ENCODE measurements at regions not wholly inside any gene's neighbourhood (a gene's known extent, or its start where the extent isn't known, plus 50 kb on each side); places are given as distances from the start of the nearest gene placed in this dataset.
"Not testable (repeated sequence)": the region's sequence is repeated elsewhere in the genome, so short reads cannot be mapped to it uniquely, and the experiment has no call there.

GRCh38 chr9:26216702-26217101, 538.5 kb upstream of the TUSC1 start (continued):
- TF ChIP-seq ZNF133 (tag by site-specific recombination; IDR thresholded peaks at IDR 0.05) = no peak

- POLR2A ChIA-PET; H3K36me3 ChIP-seq (ENCODE audit: control insufficient read depth in 2 of 2, insufficient read depth in 1 of 2, low read length in 2 of 2); H3K4me3 ChIP-seq (ENCODE audit: low read depth, low read length); H3K4me1 ChIP-seq (ENCODE audit: control insufficient read depth, insufficient read depth, low read length); H3K27ac ChIP-seq (ENCODE audit: extremely low read depth, low read depth, low read length); CTCF ChIA-PET; H3K9me3 ChIP-seq (ENCODE audit: control insufficient read depth, insufficient read depth, low read depth, low read length): not testable (repeated sequence)
Measured at GRCh38 chr9:26214713-26215444, 536.6 kb upstream of the TUSC1 start.

- POLR2A ChIA-PET = no interaction called here
- Histone ChIP-seq H3K4me3 (ENCODE audit: low read depth, low read length) (no peak overlapping the region), H3K9me3 (ENCODE audit: control insufficient read depth, insufficient read depth, low read depth, low read length) (no peaks in the 10 kb centered on the region), H3K4me1 (ENCODE audit: control insufficient read depth, insufficient read depth, low read length) (no peaks in the 10 kb centered on the region), H3K27ac (ENCODE audit: extremely low read depth, low read depth, low read length) (no peak overlapping the region), H3K36me3 (ENCODE audit: control insufficient read depth in 2 of 2, insufficient read depth in 1 of 2, low read length in 2 of 2) (no peaks in the 10 kb centered on the region)
- CTCF ChIA-PET = no interaction called here
- TF ChIP-seq INSM2 (tag by site-specific recombination; IDR thresholded peaks at IDR 0.05) (no peak), MEIS1 (CRISPR knock-in tag; IDR thresholded peaks at IDR 0.05; ENCODE audit: borderline replicate concordance) (no peak), BCL11A (tag by site-specific recombination; IDR thresholded peaks at IDR 0.05; ENCODE audit: low read depth) (no peak), REPIN1 (tag by site-specific recombination; IDR thresholded peaks at IDR 0.05; ENCODE audit: low read depth) (no peak), ZNF140 (tag by site-specific recombination; IDR thresholded peaks at IDR 0.05) (no peak), ZNF560 (tag by site-specific recombination; IDR thresholded peaks at IDR 0.05; ENCODE audit: borderline replicate concordance) (no peak), ZNF621 (tag by site-specific recombination; IDR thresholded peaks at IDR 0.05) (no peak), KLF1 (tag by site-specific recombination; IDR thresholded peaks at IDR 0.05) (no peak), ZNF138 (tag by site-specific recombination; IDR thresholded peaks at IDR 0.05; ENCODE audit: borderline replicate concordance) (no peak), ZNF266 (tag by site-specific recombination; IDR thresholded peaks at IDR 0.05; ENCODE audit: low read depth) (no peak), EGR2 (tag by site-specific recombination; IDR thresholded peaks at IDR 0.05; ENCODE audit: low read depth) (no peak), TSHZ1 (tag by site-specific recombination; IDR thresholded peaks at IDR 0.05; ENCODE audit: borderline replicate concordance) (no peak), ZNF704 (tag by site-specific recombination; IDR thresholded peaks at IDR 0.05) (no peak)
Measured at GRCh38 chr9:26210338-26210851, 532.2 kb upstream of the TUSC1 start.

Data from HEK293 (cell line).